ENCODE measurements at regions not wholly inside any gene's neighbourhood (a gene's known extent, or its start where the extent isn't known, plus 50 kb on each side); places are given as distances from the start of the nearest gene placed in this dataset.

DNA sequence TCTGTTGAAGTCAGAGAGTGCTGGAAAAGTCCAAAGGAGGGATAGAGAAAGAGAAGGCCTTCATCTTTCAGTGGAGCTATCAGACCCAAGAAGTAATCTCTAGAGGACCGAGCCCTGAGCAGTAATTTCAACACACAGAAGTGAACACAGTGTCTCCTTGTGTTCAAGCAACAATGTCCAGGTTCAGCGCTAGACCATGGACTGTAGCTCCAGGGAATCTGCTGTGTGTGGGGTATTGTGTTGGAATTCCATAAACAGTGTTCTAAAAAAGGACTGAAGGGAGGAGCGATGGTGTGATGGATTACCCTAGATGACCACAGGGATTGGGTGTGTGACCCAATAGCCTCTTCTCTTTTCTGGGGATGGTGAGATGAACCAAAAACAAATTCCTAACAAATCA, 165.9 kb downstream of the BLID start:
- DNase-seq (ENCODE audit: low spot score) = no peak
- ATAC-seq = no peak

DNA sequence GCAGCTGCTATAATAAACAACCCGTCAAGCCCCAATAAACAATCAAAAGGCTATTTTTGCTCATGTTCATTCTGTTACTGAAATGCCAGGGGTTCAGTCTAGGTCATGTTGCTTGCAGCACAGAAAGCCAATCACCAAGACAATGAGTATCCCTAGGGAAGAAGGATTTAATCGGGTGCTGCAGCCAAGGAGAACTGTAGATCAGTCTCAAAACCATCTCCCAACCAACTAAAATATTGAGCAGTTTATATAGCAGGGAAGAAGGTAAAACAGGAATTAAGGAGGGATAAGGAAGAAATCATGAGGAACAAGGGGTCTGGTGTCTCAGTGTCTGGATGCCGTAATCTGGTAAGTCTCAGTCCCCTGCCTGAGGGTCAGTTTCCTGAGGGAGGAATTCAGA, 169.5 kb downstream of the BLID start:
- no peak for ATAC-seq
- no peak for DNase-seq (ENCODE audit: low spot score)

- no peak for DNase-seq (ENCODE audit: low spot score)
- ATAC-seq = no peak
Measured at GRCh38 chr11:121944556-121945230, 171.3 kb downstream of the BLID start.

GRCh38 chr11:121938076-121938475, 177.9 kb downstream of the BLID start:
- ATAC-seq (no peak), DNase-seq (ENCODE audit: low spot score) (no peak)

DNA sequence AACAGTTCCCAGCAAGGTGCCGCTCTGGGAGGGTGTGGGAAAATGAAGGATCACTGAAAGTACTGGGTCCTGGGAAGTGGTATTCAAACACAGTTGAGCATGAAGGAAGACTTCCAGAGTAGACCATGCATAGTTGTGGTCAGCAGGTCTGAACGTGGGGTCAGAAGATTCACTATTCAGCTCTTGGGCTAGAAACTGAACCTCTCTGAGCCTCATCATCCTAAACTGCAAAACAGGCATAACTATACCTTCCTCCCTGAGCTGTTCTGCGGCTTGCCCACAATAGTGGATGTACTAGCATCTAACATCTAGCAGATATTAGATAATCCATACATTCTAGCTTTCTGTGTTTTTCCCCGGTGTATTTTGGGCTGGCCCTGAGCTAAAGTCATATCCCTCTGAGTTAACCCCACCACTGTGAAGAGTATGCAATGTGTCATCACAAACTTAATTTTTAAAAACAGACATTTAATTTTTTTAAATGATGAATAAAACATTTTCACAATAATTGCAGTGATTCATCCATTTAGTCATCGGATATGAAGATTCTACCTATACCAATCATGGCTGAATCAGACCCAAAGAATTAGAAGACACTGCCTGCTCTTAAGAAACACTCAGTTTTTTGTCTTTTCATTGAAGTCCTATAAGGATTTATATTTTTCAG, 179.1 kb downstream of the BLID start:
- ATAC-seq (no peak), DNase-seq (ENCODE audit: low spot score) (no peak)

GRCh38 chr11:121936370-121936769, 179.6 kb downstream of the BLID start:
- ATAC-seq (peak; percentile 64), DNase-seq (ENCODE audit: low spot score) (no peak)

GRCh38 chr11:121933694-121934093, 182.3 kb downstream of the BLID start:
- DNase-seq (ENCODE audit: low spot score) (no peak), ATAC-seq (no peak)

- DNase-seq (ENCODE audit: low spot score) = no peak
- ATAC-seq = no peak
Measured at GRCh38 chr11:121933294-121933693, 182.7 kb downstream of the BLID start.

DNA sequence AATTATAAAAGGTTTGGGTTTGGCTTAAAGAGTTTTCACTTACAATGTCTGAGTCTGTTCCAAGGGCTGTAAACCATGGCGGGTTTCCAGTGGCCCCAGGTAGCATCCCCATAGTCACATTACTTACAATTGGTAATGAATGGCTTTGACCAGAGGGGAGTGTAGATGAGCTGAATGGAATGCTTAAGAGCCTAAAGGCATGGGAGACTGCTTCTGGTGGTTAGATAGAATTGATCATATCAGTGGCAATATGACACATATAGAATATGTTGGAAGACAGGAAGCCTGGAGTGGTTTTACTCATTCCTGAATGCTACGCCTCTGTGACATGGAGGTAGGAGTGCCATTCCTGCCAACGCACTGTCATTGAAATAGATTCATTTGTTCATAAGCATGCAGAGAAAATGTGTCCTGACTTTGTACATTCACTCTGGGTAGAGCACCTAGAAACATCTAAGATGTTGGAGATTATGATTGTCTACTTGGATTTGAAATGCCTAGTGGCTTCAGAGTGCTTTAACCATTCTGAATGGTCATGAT, 183.3 kb downstream of the BLID start:
- no peak for ATAC-seq

GRCh38 chr11:121931748-121932352, 184.2 kb downstream of the BLID start:
- DNase-seq (ENCODE audit: low spot score) = peak; percentile 80
- peak; percentile 82 for ATAC-seq

More for the DNA sequence above, 183.3 kb downstream of the BLID start:
- no peak for DNase-seq (ENCODE audit: low spot score)

DNA sequence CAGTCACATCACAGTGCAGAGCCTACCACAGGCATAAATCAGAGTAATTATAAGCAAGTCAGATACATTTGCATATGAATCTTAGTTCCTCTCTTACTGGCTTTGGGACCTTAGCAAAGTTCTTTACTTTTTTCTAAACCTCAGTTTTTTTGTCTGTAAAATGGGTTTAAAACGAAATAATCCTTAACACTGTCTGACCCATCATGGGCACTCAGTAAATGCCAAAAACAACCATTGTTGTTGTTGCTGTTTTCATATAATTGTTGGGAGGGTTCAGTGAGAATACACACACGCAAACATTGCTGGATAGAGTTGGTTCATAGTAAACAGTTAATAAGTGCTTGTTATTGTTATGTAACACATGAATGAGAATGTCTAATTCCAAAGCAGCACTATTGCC, 184.9 kb downstream of the BLID start:
- no peak for ATAC-seq
- DNase-seq (ENCODE audit: low spot score) = no peak

GRCh38 chr11:121930004-121930965, 185.7 kb downstream of the BLID start:
- DNase-seq (ENCODE audit: low spot score) (no peak), ATAC-seq (no peak)

GRCh38 chr11:121929581-121929980, 186.4 kb downstream of the BLID start:
- ATAC-seq (peak; percentile 15), DNase-seq (ENCODE audit: low spot score) (peak; percentile 50)

DNA sequence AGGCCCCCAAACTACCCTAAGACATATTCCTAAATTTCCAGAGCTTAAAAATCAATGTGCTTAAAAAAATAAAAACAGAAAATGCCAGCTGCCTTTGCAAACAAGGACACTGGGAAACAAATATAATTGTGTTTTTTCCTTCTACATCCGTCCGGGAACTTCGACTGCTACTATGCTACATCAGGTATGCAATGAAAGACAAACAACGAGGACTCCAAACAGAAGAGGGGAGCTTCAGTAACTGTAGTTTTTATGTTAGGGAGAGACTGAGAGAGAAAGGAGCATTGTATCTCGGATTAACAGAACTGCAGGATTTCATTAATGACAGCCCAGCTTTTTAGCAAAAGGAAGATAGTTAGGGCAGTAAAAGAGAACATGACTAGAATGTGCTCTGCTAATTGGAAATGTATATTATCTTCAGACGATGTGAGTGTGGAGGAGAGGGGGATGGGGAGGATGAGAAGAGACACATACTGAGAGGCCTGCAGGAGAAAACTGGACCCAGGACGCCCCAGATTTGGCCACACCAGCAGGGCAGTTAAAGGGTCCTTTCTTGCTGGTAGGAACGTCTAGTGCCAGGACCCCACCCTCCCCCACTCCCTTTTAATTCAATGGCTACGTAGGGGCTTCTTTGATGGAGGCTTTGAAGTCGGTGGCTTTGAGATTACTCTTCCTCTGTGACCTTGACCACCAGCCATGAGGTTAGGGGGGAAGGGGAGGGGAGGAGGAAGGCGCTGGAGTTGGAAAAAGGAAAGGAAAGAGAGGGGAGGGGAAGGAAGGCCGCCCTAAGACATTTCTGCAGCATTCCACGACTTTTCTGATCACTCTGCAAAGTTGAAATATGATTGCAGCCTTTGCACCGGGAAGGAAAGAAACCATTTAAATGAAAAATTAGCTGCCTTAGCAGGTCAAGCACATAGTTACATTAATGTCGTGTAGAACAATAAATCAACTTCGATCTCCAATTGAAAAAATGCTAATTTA, 187.1 kb downstream of the BLID start:
- no peak for ATAC-seq
- no peak for DNase-seq (ENCODE audit: low spot score)

DNA sequence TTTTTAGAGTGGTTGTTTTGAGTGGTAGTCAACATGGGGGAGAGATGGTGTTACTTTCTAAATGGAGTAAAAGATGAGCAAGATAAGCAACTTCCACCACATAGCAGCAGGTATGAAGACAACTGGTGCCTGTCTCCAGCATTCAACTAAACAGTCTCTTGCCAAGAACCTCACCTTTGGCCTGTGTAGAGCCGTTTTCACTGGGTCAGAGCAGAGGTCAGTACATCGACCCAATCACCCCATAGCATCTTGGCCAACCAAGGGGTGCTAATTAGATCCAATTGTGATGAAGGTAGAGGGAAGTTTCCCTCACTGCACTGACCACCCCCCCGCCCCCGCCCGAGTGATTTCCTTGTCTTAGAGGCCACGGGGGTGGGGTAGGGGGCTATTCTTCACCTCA, 188.2 kb downstream of the BLID start:
- ATAC-seq (peak; percentile 73), DNase-seq (ENCODE audit: low spot score) (peak; percentile 68)

DNA sequence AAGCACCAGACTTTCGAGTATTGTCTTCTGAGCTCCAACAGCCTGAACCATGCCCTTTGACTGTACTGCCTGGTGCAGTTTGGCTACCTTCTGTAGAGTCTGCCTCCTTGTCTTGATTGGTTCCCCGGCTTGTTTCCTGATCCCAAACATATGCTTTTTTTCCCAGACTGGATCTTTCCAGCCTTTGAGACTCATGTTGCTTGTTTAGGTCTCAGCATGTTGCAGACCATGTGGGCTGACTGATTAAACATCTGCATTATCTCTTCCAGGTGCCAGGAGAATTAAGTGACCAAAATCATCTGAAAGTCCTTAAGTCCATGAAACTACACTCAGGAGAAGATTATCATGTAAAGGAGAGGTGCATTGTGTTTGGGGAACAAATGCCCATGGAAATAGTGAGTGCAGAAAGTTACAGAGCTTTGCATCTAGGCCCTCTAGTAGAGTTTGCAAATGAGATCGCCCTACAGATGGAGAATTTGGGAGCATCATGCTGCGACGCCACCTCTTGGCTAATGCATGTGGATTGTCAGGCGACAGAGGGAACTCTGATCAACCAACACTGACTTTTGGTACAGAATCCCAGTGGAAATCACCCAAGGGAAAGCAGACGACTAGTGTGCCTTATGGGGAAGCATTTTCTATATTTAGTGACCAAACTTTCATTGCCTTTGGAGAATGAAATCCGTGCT, 188.8 kb downstream of the BLID start:
- no peak for ATAC-seq
- no peak for DNase-seq (ENCODE audit: low spot score)

DNA sequence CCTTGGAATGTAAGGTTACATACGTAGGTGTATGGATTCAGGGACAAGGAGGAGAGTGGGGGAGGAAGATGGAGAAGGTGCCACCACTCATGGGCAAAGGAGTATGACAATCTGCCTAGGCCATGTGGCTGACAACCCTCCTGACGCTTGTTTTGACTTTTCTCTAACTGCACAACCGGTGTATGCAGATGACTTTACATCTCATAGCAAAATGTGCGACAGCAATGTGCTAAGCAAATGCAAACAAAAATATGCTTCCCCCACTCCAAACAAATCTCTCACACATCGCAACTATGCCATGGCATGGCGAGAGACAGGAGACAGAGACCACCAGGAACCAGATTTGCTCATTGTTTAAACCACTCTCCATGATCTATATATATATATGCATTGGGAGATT, 191.8 kb downstream of the BLID start:
- no peak for DNase-seq (ENCODE audit: low spot score)
- no peak for ATAC-seq

- DNase-seq (ENCODE audit: low spot score) = no peak
- ATAC-seq = no peak
Measured at GRCh38 chr11:121917482-121917881, 198.5 kb downstream of the BLID start.

- ATAC-seq (no peak), DNase-seq (ENCODE audit: low spot score) (no peak)
Measured at GRCh38 chr11:121914508-121915059, 201.4 kb downstream of the BLID start.
